Parathyroid adenoma (tissue), 2 donors: ENCODE measurements at regions not wholly inside any gene's neighbourhood (a gene's known extent, or its start where the extent isn't known, plus 50 kb on each side); places are given as distances from the start of the nearest gene placed in this dataset.
"Not testable (repeated sequence)": the region's sequence is repeated elsewhere in the genome, so short reads cannot be mapped to it uniquely, and the experiment has no call there.

Experiments
- H2AFZ ChIP-seq: fragments of 300-600 bp; sonication (generic); one replicate; pipeline ENCODE4 v1.7.0; 2017; ENCODE audit warnings: antibody characterized with exemption, mild to moderate bottlenecking
- H3K27ac ChIP-seq: fragments of 300-600 bp; sonication (generic); one replicate; pipeline ENCODE4 v1.7.0; 2017
- H3K27me3 ChIP-seq: fragments of 300-600 bp; sonication (generic); one replicate; pipeline ENCODE4 v1.7.0; 2017; ENCODE audit warnings: low read length; ENCODE audit not compliant: control insufficient read depth, insufficient read depth
- H3K36me3 ChIP-seq: fragments of 300-600 bp; sonication (generic); one replicate; pipeline ENCODE4 v1.7.0; 2017; ENCODE audit warnings: low read length; ENCODE audit not compliant: control insufficient read depth, insufficient read depth
- H3K4me1 ChIP-seq: fragments of 300-600 bp; sonication (generic); one replicate; pipeline ENCODE4 v1.7.0; 2017; ENCODE audit warnings: control low read depth
- H3K4me2 ChIP-seq: fragments of 300-600 bp; sonication (generic); one replicate; pipeline ENCODE4 v1.7.0; 2017; ENCODE audit warnings: low read length
- H3K4me3 ChIP-seq: fragments of 300-600 bp; sonication (generic); one replicate; pipeline ENCODE4 v1.7.0; 2017; ENCODE audit warnings: low read depth, low read length
- H3K79me2 ChIP-seq: fragments of 300-600 bp; sonication (generic); one replicate; pipeline ENCODE4 v1.7.0; 2017; ENCODE audit warnings: control low read depth
- H3K9ac ChIP-seq: fragments of 300-600 bp; sonication (generic); one replicate; pipeline ENCODE4 v1.7.0; 2017; ENCODE audit warnings: mild to moderate bottlenecking
- H3K9me3 ChIP-seq: fragments of 300-600 bp; sonication (generic); one replicate; pipeline ENCODE4 v1.7.0; 2017; ENCODE audit warnings: low read length; ENCODE audit not compliant: control insufficient read depth
- donor health status: primary hyperparathyroidism.

- not testable (repeated sequence) for H3K9ac ChIP-seq, H3K4me1 ChIP-seq, H3K4me3 ChIP-seq, H3K79me2 ChIP-seq, H3K27me3 ChIP-seq, H3K36me3 ChIP-seq, H3K9me3 ChIP-seq, H3K4me2 ChIP-seq, H2AFZ ChIP-seq, H3K27ac ChIP-seq
These were observed 53.0 kb upstream of the C1QTNF3 start for GRCh38 chr5:34096033-34096432.

DNA sequence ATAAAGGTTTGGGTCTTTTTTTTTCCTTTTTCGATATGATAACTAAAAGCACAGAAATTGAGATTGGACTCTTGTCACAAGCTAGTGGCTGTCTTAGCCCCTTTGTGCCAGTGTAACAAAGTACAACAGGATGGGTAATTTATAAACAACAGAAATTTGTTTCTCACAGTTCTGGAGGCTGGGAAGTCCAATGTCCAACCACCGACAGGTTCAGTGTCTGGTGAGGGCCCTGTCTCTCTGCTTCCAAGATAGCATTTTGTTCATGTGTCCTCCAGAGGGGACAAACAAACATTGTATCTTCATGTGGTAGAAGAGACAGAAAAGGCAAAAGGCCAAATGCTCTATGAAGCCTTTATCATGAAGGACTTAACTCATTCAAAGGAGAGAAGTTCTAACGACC is 56.9 kb upstream of the C1QTNF3 start:
- not testable (repeated sequence) for H3K9ac ChIP-seq, H2AFZ ChIP-seq, H3K36me3 ChIP-seq, H3K27ac ChIP-seq, H3K79me2 ChIP-seq, H3K4me3 ChIP-seq, H3K9me3 ChIP-seq, H3K4me2 ChIP-seq, H3K4me1 ChIP-seq, H3K27me3 ChIP-seq

- not testable (repeated sequence) for H3K4me2 ChIP-seq, H3K4me3 ChIP-seq, H3K9me3 ChIP-seq, H3K27ac ChIP-seq, H3K4me1 ChIP-seq, H3K27me3 ChIP-seq, H3K79me2 ChIP-seq, H2AFZ ChIP-seq, H3K36me3 ChIP-seq, H3K9ac ChIP-seq
These were observed 58.6 kb upstream of the C1QTNF3 start for GRCh38 chr5:34101567-34101966.

DNA sequence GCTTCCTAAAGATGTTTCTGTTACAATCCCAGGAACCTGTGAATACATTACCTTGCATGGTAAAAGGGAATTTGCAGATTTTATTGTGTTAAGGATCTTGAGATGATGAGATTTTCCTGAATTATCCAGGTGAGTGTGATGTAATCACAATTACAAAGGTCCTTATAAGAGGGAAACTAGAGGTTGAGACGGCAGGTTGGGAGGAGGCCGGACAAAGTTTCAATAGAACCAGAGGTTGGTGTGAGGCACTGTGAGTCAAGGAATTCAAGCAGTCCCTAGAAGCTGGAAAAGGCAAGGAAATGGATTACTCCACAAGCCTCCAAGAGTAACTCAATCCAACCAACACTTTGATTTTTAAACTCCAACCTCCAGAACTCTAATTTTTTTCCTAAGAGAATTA is 65.9 kb upstream of the C1QTNF3 start:
- not testable (repeated sequence) for H3K4me3 ChIP-seq, H3K4me2 ChIP-seq

GRCh38 chr5:34124280-34124679 is 81.3 kb upstream of the C1QTNF3 start:
- not testable (repeated sequence) for H3K9ac ChIP-seq, H3K4me3 ChIP-seq, H3K27me3 ChIP-seq

More for the DNA sequence above, 65.9 kb upstream of the C1QTNF3 start:
- H3K27ac ChIP-seq, H3K4me1 ChIP-seq, H2AFZ ChIP-seq, H3K9ac ChIP-seq, H3K27me3 ChIP-seq, H3K36me3 ChIP-seq, H3K9me3 ChIP-seq, H3K79me2 ChIP-seq: not testable (repeated sequence)

DNA sequence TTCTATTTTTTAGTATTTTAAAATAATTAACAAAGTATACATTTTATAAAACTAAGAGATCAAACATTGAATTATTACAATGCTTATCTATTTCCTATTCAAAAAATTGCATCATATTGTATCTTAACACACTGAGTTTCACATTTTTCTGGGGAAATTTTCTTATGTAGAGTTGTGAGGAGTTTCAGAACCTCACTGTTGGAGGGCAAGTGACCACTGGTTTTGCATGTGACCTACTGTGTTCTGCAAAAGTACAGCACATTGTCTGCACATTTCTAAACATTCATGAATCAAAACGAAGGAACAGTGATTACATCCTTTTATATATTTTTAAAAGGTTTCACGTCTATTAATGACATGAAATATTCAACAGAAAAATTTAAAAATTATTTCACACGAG is 82.3 kb upstream of the C1QTNF3 start:
- H3K4me3 ChIP-seq, H3K36me3 ChIP-seq, H3K4me1 ChIP-seq, H3K79me2 ChIP-seq, H3K9ac ChIP-seq, H2AFZ ChIP-seq, H3K4me2 ChIP-seq, H3K9me3 ChIP-seq, H3K27ac ChIP-seq, H3K27me3 ChIP-seq: not testable (repeated sequence)

More at GRCh38 chr5:34124280-34124679, 81.3 kb upstream of the C1QTNF3 start:
- not testable (repeated sequence) for H3K36me3 ChIP-seq, H3K79me2 ChIP-seq, H3K4me2 ChIP-seq, H3K4me1 ChIP-seq, H2AFZ ChIP-seq, H3K27ac ChIP-seq, H3K9me3 ChIP-seq

DNA sequence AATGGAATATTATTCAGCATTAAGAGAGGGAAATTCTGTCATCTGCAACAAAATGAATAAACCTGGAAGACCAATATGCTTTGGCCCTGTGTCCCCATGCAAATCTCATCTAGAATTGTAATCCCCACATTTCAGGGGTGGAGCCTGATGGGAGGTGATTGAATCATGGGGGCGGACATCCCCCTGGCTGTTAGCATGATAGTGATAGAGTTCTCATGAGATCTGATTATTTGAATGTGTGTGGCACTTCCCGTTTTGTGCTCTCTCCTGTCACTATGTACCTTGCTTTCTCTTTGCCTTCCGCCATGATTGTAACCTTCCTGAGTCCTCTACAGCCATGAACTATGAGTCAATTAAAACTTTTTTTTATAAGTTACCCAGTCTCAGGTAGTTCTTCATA is 83.7 kb upstream of the C1QTNF3 start:
- H3K9me3 ChIP-seq, H2AFZ ChIP-seq, H3K4me2 ChIP-seq, H3K4me3 ChIP-seq, H3K4me1 ChIP-seq, H3K9ac ChIP-seq, H3K27ac ChIP-seq, H3K79me2 ChIP-seq, H3K27me3 ChIP-seq, H3K36me3 ChIP-seq: not testable (repeated sequence)

DNA sequence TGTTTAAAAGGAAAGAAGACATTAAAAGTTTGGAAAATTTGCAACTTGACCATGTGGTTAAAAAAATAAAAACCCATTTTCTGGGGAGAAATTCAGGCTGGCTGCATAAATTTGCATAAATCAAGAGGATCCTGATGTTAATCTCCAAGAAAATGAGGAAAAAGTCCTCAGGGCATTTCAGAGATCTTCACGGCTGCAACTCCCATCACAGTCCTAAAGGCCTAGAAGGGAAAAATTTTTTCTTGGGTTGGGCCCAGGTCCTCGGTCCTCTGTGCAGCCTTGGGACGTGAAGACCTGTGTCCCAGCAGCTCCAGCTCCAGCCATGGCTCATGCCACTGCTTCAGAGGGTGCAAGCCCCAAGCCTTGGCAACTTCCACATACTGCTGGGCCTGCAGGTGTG is 84.8 kb upstream of the C1QTNF3 start:
- not testable (repeated sequence) for H3K36me3 ChIP-seq, H3K27ac ChIP-seq, H3K4me2 ChIP-seq, H3K4me1 ChIP-seq, H3K4me3 ChIP-seq, H3K79me2 ChIP-seq, H3K9me3 ChIP-seq, H2AFZ ChIP-seq, H3K9ac ChIP-seq, H3K27me3 ChIP-seq

DNA sequence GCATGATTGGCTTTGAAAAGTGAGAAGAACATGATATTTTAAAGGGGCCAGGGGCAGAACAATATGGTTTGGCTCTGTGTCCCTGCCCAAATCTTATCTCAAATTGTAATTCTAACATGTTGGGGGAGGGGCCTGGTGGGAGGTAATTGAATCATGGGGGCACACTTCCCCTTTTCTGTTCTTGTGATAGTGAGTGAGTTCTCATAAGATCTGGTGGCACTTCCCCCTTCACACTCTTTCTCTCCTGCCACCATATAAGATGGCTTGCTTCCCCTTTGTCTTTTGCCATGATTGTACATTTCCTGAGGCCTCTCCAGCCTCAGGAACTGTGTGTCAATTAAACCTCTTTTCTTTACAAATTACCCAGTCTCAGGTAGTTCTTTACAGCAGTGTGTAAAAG is 85.9 kb upstream of the C1QTNF3 start:
- not testable (repeated sequence) for H3K27me3 ChIP-seq, H2AFZ ChIP-seq, H3K27ac ChIP-seq, H3K79me2 ChIP-seq, H3K4me3 ChIP-seq, H3K4me2 ChIP-seq, H3K9me3 ChIP-seq, H3K9ac ChIP-seq, H3K4me1 ChIP-seq, H3K36me3 ChIP-seq

GRCh38 chr5:34154988-34155387 is 112.0 kb upstream of the C1QTNF3 start:
- not testable (repeated sequence) for H3K9me3 ChIP-seq, H3K27ac ChIP-seq, H2AFZ ChIP-seq

DNA sequence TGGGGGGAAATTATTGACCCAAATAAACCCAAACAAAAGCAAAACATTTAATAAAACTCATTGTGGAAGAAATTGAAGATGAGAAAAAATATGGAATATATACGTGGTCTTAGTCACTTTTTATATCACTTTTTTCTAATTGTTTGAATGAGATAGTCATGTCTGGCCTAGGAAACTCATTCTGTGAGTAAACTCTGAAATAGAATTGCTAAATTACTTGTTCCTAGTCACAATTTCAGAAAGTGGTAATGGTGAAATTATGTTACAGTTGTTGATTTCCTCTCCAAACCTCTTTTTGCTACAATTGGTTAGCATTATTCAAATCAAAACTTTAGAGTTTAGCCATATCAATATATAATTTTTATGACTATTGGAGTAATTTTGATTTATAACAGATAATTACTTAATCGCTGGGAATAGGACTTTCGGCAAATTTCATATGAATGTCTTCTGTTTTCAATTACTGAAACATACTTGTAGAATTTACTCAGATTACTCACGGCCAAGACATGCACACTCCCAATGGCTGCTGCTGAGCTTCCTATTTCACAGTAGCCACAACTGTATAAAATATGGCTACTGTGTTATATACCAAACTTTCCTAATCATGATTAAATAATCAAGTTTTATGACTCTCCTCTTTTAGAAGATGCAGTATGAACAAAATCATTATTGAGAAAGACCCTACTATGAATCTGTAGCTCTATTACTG is 113.8 kb upstream of the C1QTNF3 start:
- not testable (repeated sequence) for H2AFZ ChIP-seq, H3K36me3 ChIP-seq, H3K79me2 ChIP-seq, H3K27me3 ChIP-seq, H3K9me3 ChIP-seq, H3K27ac ChIP-seq, H3K4me3 ChIP-seq, H3K4me1 ChIP-seq, H3K4me2 ChIP-seq, H3K9ac ChIP-seq

More at GRCh38 chr5:34154988-34155387, 112.0 kb upstream of the C1QTNF3 start:
- not testable (repeated sequence) for H3K4me2 ChIP-seq, H3K36me3 ChIP-seq, H3K9ac ChIP-seq, H3K4me1 ChIP-seq, H3K4me3 ChIP-seq, H3K27me3 ChIP-seq, H3K79me2 ChIP-seq
